ENCODE measurements at regions not wholly inside any gene's neighbourhood (a gene's known extent, or its start where the extent isn't known, plus 50 kb on each side); places are given as distances from the start of the nearest gene placed in this dataset.

DNA sequence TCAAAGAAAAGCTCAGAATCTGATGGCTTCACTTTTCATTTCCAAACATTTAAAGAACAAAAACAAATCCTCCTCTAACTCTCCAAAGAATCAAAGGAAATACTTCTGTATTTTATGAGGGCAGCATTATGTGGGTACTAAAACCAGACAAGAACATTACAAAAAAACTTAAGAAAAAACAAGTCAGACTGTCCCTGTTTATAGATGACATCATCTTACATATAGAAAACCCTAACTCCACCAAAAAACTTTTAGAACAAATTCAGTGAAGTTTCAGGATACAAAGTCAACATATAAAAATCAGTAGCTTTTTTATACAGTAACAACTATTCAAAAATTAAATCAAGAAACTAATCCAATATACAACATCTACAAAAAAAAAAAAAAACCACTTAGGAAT lies 136.2 kb downstream of the PJA2 start:
- no peaks in the 10 kb centered on the region for H3K4me1 ChIP-seq (ENCODE audit: control insufficient read depth in 2 of 2, insufficient read depth in 2 of 2, low read length in 2 of 2)
- no peak overlapping the region for H3K4me3 Mint-ChIP-seq
- ChIA-PET POLR2A (no interaction called here), CTCF (no interaction called here)
- peaks cover 0 to 4% (median 0%) of the 10 kb centered on the region in 3 donors for H3K9me3 ChIP-seq (ENCODE audit: control extremely low read depth in 1 of 3, control insufficient read depth in 2 of 3, insufficient read depth in 1 of 3, low read length in 2 of 3)
- H4K20me1 ChIP-seq (ENCODE audit: control insufficient read depth, insufficient read depth, low read length, poor library complexity, severe bottlenecking) = no peaks in the 10 kb centered on the region
- TF ChIP-seq, protein P1, sequence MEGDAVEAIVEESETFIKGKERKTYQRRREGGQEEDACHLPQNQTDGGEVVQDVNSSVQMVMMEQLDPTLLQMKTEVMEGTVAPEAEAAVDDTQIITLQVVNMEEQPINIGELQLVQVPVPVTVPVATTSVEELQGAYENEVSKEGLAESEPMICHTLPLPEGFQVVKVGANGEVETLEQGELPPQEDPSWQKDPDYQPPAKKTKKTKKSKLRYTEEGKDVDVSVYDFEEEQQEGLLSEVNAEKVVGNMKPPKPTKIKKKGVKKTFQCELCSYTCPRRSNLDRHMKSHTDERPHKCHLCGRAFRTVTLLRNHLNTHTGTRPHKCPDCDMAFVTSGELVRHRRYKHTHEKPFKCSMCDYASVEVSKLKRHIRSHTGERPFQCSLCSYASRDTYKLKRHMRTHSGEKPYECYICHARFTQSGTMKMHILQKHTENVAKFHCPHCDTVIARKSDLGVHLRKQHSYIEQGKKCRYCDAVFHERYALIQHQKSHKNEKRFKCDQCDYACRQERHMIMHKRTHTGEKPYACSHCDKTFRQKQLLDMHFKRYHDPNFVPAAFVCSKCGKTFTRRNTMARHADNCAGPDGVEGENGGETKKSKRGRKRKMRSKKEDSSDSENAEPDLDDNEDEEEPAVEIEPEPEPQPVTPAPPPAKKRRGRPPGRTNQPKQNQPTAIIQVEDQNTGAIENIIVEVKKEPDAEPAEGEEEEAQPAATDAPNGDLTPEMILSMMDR (IDR thresholded peaks at IDR 0.05) = no peak
- TF ChIP-seq EZH2 (IDR thresholded peaks at IDR 0.05; ENCODE audit: borderline replicate concordance, insufficient read depth, low read depth, low read length, poor library complexity, severe bottlenecking) = no peak
- no peak overlapping the region for H3K9ac ChIP-seq (ENCODE audit: low read length)
- H3K4me2 ChIP-seq (replicated peaks; ENCODE audit: low read depth, low read length, poor library complexity, severe bottlenecking) = no peak overlapping the region
- intact Hi-C loops (cut with micrococcal nuclease) = no loop called here
- no peaks in the 10 kb centered on the region for H3K27me3 ChIP-seq (replicated peaks in 1 of 4; ENCODE audit: control extremely low read depth in 1 of 4, control insufficient read depth in 3 of 4, insufficient read depth in 4 of 4, low read length in 3 of 4)
- no peak overlapping the region for H3K27ac Mint-ChIP-seq
- no peaks in the 10 kb centered on the region for H3K4me1 Mint-ChIP-seq
- no peak overlapping the region for H3K27ac ChIP-seq (ENCODE audit: low read length in 2 of 2)
- no peaks in the 10 kb centered on the region for H3K79me2 ChIP-seq (ENCODE audit: control insufficient read depth, insufficient read depth, low read length)
- no peak overlapping the region for H2AFZ ChIP-seq (ENCODE audit: insufficient read depth, low read depth, low read length, poor library complexity, severe bottlenecking)
- ATAC-seq (ENCODE audit: low read depth) (no peak), DNase-seq (no peak)
- H3K27me3 Mint-ChIP-seq = no peaks in the 10 kb centered on the region
- H3K9me3 Mint-ChIP-seq (ENCODE audit: insufficient read depth) = no peaks in the 10 kb centered on the region
- H3K36me3 ChIP-seq (replicated peaks in 1 of 2; ENCODE audit: control extremely low read depth in 1 of 2, control insufficient read depth in 1 of 2, extremely low read depth in 1 of 2, insufficient read depth in 2 of 2, low read length in 1 of 2) = no peaks in the 10 kb centered on the region
- H3K4me3 ChIP-seq (ENCODE audit: control extremely low read depth in 1 of 5, extremely low read depth in 1 of 5, insufficient read depth in 1 of 5, low read depth in 2 of 5, low read length in 4 of 5) = no peak overlapping the region

DNA sequence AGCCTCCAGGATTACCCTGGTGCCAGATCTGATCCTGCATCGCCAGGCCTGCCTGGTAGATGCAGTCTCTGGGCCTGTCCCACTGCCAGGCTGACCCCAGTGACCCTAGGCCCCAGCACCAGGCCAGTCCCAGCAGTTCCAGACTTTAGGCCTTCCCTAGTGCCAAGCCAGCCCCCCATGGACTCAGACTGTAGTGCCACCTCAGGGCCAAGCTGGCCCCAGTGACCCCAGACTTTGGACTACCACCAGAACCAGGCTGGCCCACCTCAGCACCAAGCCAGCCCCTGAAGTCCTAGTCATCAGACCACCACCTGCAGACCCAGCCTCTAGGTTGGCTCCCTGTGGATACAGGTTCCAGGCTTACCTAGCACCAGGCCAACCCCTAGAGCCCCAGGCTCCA lies 142.5 kb downstream of the PJA2 start:
- H3K27me3 Mint-ChIP-seq = no peaks in the 10 kb centered on the region
- H3K4me1 Mint-ChIP-seq = no peaks in the 10 kb centered on the region
- POLR2A ChIA-PET = no interaction called here
- no peak overlapping the region for H3K4me2 ChIP-seq (replicated peaks; ENCODE audit: low read depth, low read length, poor library complexity, severe bottlenecking)
- H3K27ac ChIP-seq (ENCODE audit: low read length in 2 of 2) = no peak overlapping the region
- intact Hi-C loops (cut with micrococcal nuclease) = no loop called here
- no peaks in the 10 kb centered on the region for H3K4me1 ChIP-seq (ENCODE audit: control insufficient read depth in 2 of 2, insufficient read depth in 2 of 2, low read length in 2 of 2)
- no peaks in the 10 kb centered on the region for H4K20me1 ChIP-seq (ENCODE audit: control insufficient read depth, insufficient read depth, low read length, poor library complexity, severe bottlenecking)
- no peaks in the 10 kb centered on the region for H3K36me3 ChIP-seq (replicated peaks in 1 of 2; ENCODE audit: control extremely low read depth in 1 of 2, control insufficient read depth in 1 of 2, extremely low read depth in 1 of 2, insufficient read depth in 2 of 2, low read length in 1 of 2)
- CTCF ChIA-PET = no interaction called here
- H3K4me3 Mint-ChIP-seq = no peak overlapping the region
- no peaks in the 10 kb centered on the region for H3K27me3 ChIP-seq (replicated peaks in 1 of 4; ENCODE audit: control extremely low read depth in 1 of 4, control insufficient read depth in 3 of 4, insufficient read depth in 4 of 4, low read length in 3 of 4)
- no peak overlapping the region for H3K27ac Mint-ChIP-seq
- no peak for ATAC-seq (ENCODE audit: low read depth)
- DNase-seq = no peak
- no peak overlapping the region for H3K4me3 ChIP-seq (ENCODE audit: control extremely low read depth in 1 of 5, extremely low read depth in 1 of 5, insufficient read depth in 1 of 5, low read depth in 2 of 5, low read length in 4 of 5)
- H3K9me3 Mint-ChIP-seq (ENCODE audit: insufficient read depth) = no peaks in the 10 kb centered on the region
- no peak overlapping the region for H3K9ac ChIP-seq (ENCODE audit: low read length)
- WGBS (ENCODE audit: insufficient coverage) = 80% methylated on average over 1 of the region's 1 CpG
- no peak for TF ChIP-seq EZH2 (IDR thresholded peaks at IDR 0.05; ENCODE audit: borderline replicate concordance, insufficient read depth, low read depth, low read length, poor library complexity, severe bottlenecking)
- TF ChIP-seq, protein P1 (IDR thresholded peaks at IDR 0.05) = no peak
- H3K9me3 ChIP-seq (ENCODE audit: control extremely low read depth in 1 of 3, control insufficient read depth in 2 of 3, insufficient read depth in 1 of 3, low read length in 2 of 3) = peaks cover 0 to 15% (median 4%) of the 10 kb centered on the region in 3 donors
- H2AFZ ChIP-seq (ENCODE audit: insufficient read depth, low read depth, low read length, poor library complexity, severe bottlenecking) = no peak overlapping the region
- no peaks in the 10 kb centered on the region for H3K79me2 ChIP-seq (ENCODE audit: control insufficient read depth, insufficient read depth, low read length)

All from B cell (primary cell).